Trophoblast cell (in vitro differentiated cells and primary cell): ENCODE measurements at regions not wholly inside any gene's neighbourhood (a gene's known extent, or its start where the extent isn't known, plus 50 kb on each side); places are given as distances from the start of the nearest gene placed in this dataset.

Source experiments
- DNase-seq, 2 donors: peaks; one replicate each; pipeline ENCODE4 v3.0.0-alpha.2; 2016
- H2AFZ ChIP-seq: 2 replicates; pipeline ENCODE4 v1.6.1; 2013; ENCODE audit warnings: low read length, moderate library complexity, mild to moderate bottlenecking; ENCODE audit not compliant: insufficient read depth, poor library complexity
- H2AK5ac ChIP-seq: 2 replicates; pipeline ENCODE4 v1.6.1; 2013; ENCODE audit warnings: mild to moderate bottlenecking, low read length
- H2BK120ac ChIP-seq: 2 replicates; pipeline ENCODE4 v1.6.1; 2013; ENCODE audit warnings: low read length, mild to moderate bottlenecking, moderate library complexity; ENCODE audit not compliant: insufficient read depth, poor library complexity
- H2BK12ac ChIP-seq: 2 replicates; pipeline ENCODE4 v1.6.1; 2013; ENCODE audit warnings: mild to moderate bottlenecking, low read length, moderate library complexity
- H2BK5ac ChIP-seq: 2 replicates; pipeline ENCODE4 v1.6.1; 2013; ENCODE audit warnings: low read length, low read depth, moderate library complexity, mild to moderate bottlenecking; ENCODE audit not compliant: poor library complexity
- H3K14ac ChIP-seq: 2 replicates; pipeline ENCODE4 v1.6.1; 2013; ENCODE audit warnings: mild to moderate bottlenecking, low read length
- H3K18ac ChIP-seq: 2 replicates; pipeline ENCODE4 v1.6.1; 2013; ENCODE audit warnings: mild to moderate bottlenecking, low read length
- H3K23ac ChIP-seq: 2 replicates; pipeline ENCODE4 v1.6.1; 2013; ENCODE audit warnings: low read length
- H3K27ac ChIP-seq: 2 replicates; pipeline ENCODE4 v1.5.1; 2013; ENCODE audit warnings: low read depth, mild to moderate bottlenecking, inconsistent platforms, low read length, moderate library complexity
- H3K27me3 ChIP-seq: 2 replicates; pipeline ENCODE4 v1.6.1; 2013; ENCODE audit warnings: inconsistent platforms, mild to moderate bottlenecking, low read length, moderate library complexity; ENCODE audit not compliant: insufficient read depth
- H3K36me3 ChIP-seq, 2 experiments: 1 replicate in 1 of 2; 2 replicates in 1 of 2; pipeline ENCODE4 v1.6.1; 2013; ENCODE audit warnings: low read length in 2 of 2, mild to moderate bottlenecking in 2 of 2, moderate library complexity in 1 of 2; ENCODE audit not compliant: insufficient read depth in 2 of 2, control insufficient read depth in 1 of 2
- H3K4ac ChIP-seq: 2 replicates; pipeline ENCODE4 v1.6.1; 2013; ENCODE audit warnings: low read depth, mild to moderate bottlenecking, low read length, moderate library complexity
- H3K4me1 ChIP-seq, 2 experiments: 1 replicate in 1 of 2; 2 replicates in 1 of 2; pipeline ENCODE4 v1.6.1; 2013; ENCODE audit warnings: low read length in 2 of 2, mild to moderate bottlenecking in 2 of 2, moderate library complexity in 1 of 2; ENCODE audit not compliant: insufficient read depth in 2 of 2, control insufficient read depth in 1 of 2
- H3K4me2 ChIP-seq: 2 replicates; pipeline ENCODE4 v1.6.1; 2013; ENCODE audit warnings: inconsistent platforms, mild to moderate bottlenecking, low read length, moderate library complexity
- H3K4me3 ChIP-seq: 2 replicates; pipeline ENCODE4 v1.5.1; 2013; ENCODE audit warnings: mild to moderate bottlenecking, low read depth, low read length, inconsistent platforms
- H3K79me1 ChIP-seq: one replicate; pipeline ENCODE4 v1.6.1; 2013; ENCODE audit warnings: low read length
- H3K79me2 ChIP-seq: 2 replicates; pipeline ENCODE4 v1.6.1; 2013; ENCODE audit warnings: low read length, mild to moderate bottlenecking; ENCODE audit not compliant: control insufficient read depth, insufficient read depth, poor library complexity
- H3K9ac ChIP-seq: 2 replicates; pipeline ENCODE4 v1.6.1; 2013; ENCODE audit warnings: mild to moderate bottlenecking, low read length
- H3K9me3 ChIP-seq: 2 replicates; pipeline ENCODE4 v1.6.1; 2013; ENCODE audit warnings: low read depth, mild to moderate bottlenecking, control low read depth, inconsistent platforms, low read length; ENCODE audit not compliant: insufficient read depth
- H4K12ac ChIP-seq: 2 replicates; pipeline ENCODE4 v1.6.1; 2013; ENCODE audit warnings: low read depth, mild to moderate bottlenecking, low read length, moderate library complexity
- H4K8ac ChIP-seq: 2 replicates; pipeline ENCODE4 v1.6.1; 2013; ENCODE audit warnings: low read depth, mild to moderate bottlenecking, low read length, moderate library complexity
- H4K91ac ChIP-seq: one replicate; pipeline ENCODE4 v1.6.1; 2013; ENCODE audit warnings: low read depth, mild to moderate bottlenecking, low read length, moderate library complexity
- WGBS: extraction: QIAGEN DNeasy Blood & Tissue Kit; methylation state at CpG from one replicate; pipeline ENCODE4 v1.1.7; 2013; ENCODE audit warnings: missing lambda C conversion rate; ENCODE audit not compliant: insufficient read length, insufficient coverage; ENCODE audit errors: extremely low coverage; 5-methylcytosine and 5-hydroxymethylcytosine counted together

DNA sequence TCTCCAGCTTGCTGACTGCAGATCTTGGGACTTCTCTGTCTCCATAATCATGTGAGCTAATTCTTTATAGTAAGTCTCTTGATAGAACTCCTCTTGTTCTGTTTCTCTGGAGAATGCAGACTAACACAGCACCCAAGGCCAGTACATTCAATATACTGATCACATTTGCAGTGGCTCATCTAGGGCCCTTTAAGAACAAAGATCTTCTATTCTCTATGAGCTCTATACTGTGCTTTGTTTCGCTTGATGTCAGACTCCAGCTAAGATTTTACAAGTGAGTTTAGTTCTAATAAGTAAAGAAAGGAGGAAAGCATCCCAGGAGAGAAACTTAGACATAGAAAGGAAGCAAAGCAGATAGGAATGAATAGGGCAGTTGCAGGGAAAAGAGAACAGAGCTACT lies 69.3 kb upstream of the TMPO start:
- H2BK5ac ChIP-seq: no peak overlapping the region
- no peaks in the 10 kb centered on the region for H3K79me1 ChIP-seq
- no peak overlapping the region for H2BK12ac ChIP-seq
- H3K4ac ChIP-seq: no peak overlapping the region
- no peak overlapping the region for H3K23ac ChIP-seq
- H3K9ac ChIP-seq: no peak overlapping the region
- H3K4me2 ChIP-seq: no peak overlapping the region
- H3K14ac ChIP-seq: no peak overlapping the region
- no peaks in the 10 kb centered on the region for H3K4me1 ChIP-seq
- no peak overlapping the region for H4K8ac ChIP-seq
- H3K4me3 ChIP-seq: no peak overlapping the region
- H3K9me3 ChIP-seq: no peaks in the 10 kb centered on the region
- no peak overlapping the region for H2AK5ac ChIP-seq
- H3K27ac ChIP-seq: no peak overlapping the region
- no peak overlapping the region for H4K91ac ChIP-seq
- no peak for DNase-seq
- WGBS: no CpG with 5 or more reads among the region's 1 CpG
- H2BK120ac ChIP-seq: no peak overlapping the region
- H2AFZ ChIP-seq: no peak overlapping the region
- no peak overlapping the region for H3K18ac ChIP-seq
- H3K27me3 ChIP-seq: no peaks in the 10 kb centered on the region
- no peaks in the 10 kb centered on the region for H3K36me3 ChIP-seq
- no peak overlapping the region for H4K12ac ChIP-seq
- no peaks in the 10 kb centered on the region for H3K79me2 ChIP-seq

GRCh38 chr12:98446682-98447081 lies 68.7 kb upstream of the TMPO start:
- DNase-seq: no peak
- Histone ChIP-seq H3K9ac (no peak overlapping the region), H3K4ac (no peak overlapping the region), H3K27me3 (no peaks in the 10 kb centered on the region), H2AFZ (no peak overlapping the region), H3K4me2 (no peak overlapping the region), H3K4me3 (no peak overlapping the region), H3K79me2 (no peaks in the 10 kb centered on the region), H4K91ac (no peak overlapping the region), H2BK120ac (no peak overlapping the region), H2AK5ac (no peak overlapping the region), H3K23ac (no peak overlapping the region), H3K18ac (no peak overlapping the region), H2BK5ac (no peak overlapping the region), H4K12ac (no peak overlapping the region), H3K27ac (no peak overlapping the region), H3K79me1 (no peaks in the 10 kb centered on the region), H3K14ac (no peak overlapping the region), H4K8ac (no peak overlapping the region), H2BK12ac (no peak overlapping the region), H3K9me3 (no peaks in the 10 kb centered on the region), H3K36me3 (no peaks in the 10 kb centered on the region), H3K4me1 (no peaks in the 10 kb centered on the region)
- WGBS: no CpG with 5 or more reads among the region's 1 CpG

DNA sequence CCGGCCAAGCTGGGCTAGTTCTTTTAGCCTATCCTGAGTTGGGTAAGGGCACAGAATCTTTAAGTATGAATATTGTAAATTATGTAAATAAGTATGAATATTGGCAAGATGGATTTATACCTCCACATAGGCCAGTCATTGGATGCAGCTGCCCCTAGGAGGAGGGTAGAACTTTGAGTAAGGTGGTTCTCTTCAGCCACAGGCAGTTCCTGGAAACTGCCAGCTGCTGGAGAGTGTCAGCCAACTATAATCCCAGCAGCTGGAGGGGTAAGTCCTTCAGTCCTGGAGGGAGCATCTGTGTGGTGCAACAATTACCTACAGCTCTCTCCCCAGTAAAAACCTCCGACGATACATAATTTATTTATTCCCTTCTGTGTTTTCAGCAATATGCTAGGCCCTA lies 65.8 kb upstream of the TMPO start:
- no peak overlapping the region for H2BK12ac ChIP-seq
- H4K8ac ChIP-seq: no peak overlapping the region
- no peak overlapping the region for H3K4me2 ChIP-seq
- H4K12ac ChIP-seq: no peak overlapping the region
- no peak overlapping the region for H3K4me3 ChIP-seq
- no peaks in the 10 kb centered on the region for H3K79me2 ChIP-seq
- no peak overlapping the region for H3K14ac ChIP-seq
- H2BK120ac ChIP-seq: no peak overlapping the region
- no peak for DNase-seq
- H3K4me1 ChIP-seq: no peaks in the 10 kb centered on the region
- no peak overlapping the region for H4K91ac ChIP-seq
- H2AK5ac ChIP-seq: no peak overlapping the region
- H3K79me1 ChIP-seq: no peaks in the 10 kb centered on the region
- H3K23ac ChIP-seq: no peak overlapping the region
- H2BK5ac ChIP-seq: no peak overlapping the region
- no peak overlapping the region for H3K18ac ChIP-seq
- H3K4ac ChIP-seq: no peak overlapping the region
- H2AFZ ChIP-seq: no peak overlapping the region
- no peaks in the 10 kb centered on the region for H3K36me3 ChIP-seq
- H3K9me3 ChIP-seq: no peaks in the 10 kb centered on the region
- no CpG with 5 or more reads among the region's 3 CpGs for WGBS
- H3K27ac ChIP-seq: no peak overlapping the region
- H3K9ac ChIP-seq: no peak overlapping the region
- no peaks in the 10 kb centered on the region for H3K27me3 ChIP-seq

DNA sequence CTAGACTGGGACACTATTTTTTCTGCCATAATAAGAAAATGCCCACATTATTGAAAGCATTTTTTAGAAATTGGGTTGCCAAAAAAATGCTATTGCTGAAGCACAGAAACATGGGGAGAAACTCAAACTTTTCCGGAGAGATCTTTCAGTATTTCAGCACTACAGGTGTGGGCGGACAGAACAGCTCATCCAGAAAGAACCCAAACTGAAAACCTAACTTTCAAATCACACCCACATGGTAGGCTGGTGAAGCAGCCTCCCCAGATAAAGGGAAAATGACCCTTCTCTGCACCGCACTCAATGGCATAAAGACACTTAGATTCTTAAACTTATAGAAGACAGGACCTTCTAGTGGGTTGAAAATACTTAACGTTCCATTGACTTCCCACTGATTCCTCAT lies 62.3 kb upstream of the TMPO start:
- WGBS: no CpG with 5 or more reads among the region's 4 CpGs
- no peak overlapping the region for H2BK5ac ChIP-seq
- no peak overlapping the region for H3K23ac ChIP-seq
- no peak overlapping the region for H2AK5ac ChIP-seq
- H4K12ac ChIP-seq: no peak overlapping the region
- H3K4me2 ChIP-seq: no peak overlapping the region
- no peaks in the 10 kb centered on the region for H3K9me3 ChIP-seq
- no peak overlapping the region for H3K4me3 ChIP-seq
- H3K27ac ChIP-seq: no peak overlapping the region
- no peak overlapping the region for H3K14ac ChIP-seq
- no peaks in the 10 kb centered on the region for H3K27me3 ChIP-seq
- H2AFZ ChIP-seq: no peak overlapping the region
- H2BK120ac ChIP-seq: no peak overlapping the region
- no peak overlapping the region for H3K4ac ChIP-seq
- no peak overlapping the region for H3K18ac ChIP-seq
- no peaks in the 10 kb centered on the region for H3K36me3 ChIP-seq
- no peaks in the 10 kb centered on the region for H3K79me2 ChIP-seq
- no peak overlapping the region for H4K8ac ChIP-seq
- no peak overlapping the region for H4K91ac ChIP-seq
- no peak overlapping the region for H2BK12ac ChIP-seq
- DNase-seq: no peak
- H3K79me1 ChIP-seq: peaks cover 4% of the 10 kb centered on the region
- peaks cover 0 to 3% of the 10 kb centered on the region in 2 experiments for H3K4me1 ChIP-seq
- no peak overlapping the region for H3K9ac ChIP-seq
